ENCODE measurements at regions not wholly inside any gene's neighbourhood (a gene's known extent, or its start where the extent isn't known, plus 50 kb on each side); places are given as distances from the start of the nearest gene placed in this dataset.
"Not testable (repeated sequence)": the region's sequence is repeated elsewhere in the genome, so short reads cannot be mapped to it uniquely, and the experiment has no call there.

DNA sequence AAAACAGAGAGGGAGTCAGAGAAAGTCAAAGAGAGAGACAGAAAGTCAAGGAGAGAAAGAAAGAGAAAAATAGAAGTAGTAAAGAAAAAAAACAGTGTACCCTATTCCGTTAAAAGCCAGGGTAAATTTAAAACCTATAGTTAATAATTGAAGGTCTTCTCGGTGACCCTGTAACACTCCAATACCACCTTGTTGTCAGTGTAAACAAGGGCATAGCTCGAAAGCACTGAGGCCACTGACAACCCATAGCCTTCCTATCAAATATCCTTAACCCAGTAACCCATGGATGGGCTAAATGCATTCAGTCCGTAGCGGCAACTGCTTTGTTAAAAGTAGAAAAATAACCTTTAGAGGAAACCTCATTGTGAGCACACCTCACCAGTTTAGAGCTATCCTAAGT is 100.4 kb downstream of the ZNF467 start:
- DNase-seq = no peak
- intact Hi-C loops (cut with DNase I; ENCODE audit: low total_unique reads) = no loop called here
- Histone ChIP-seq H3K9me3 (no peaks in the 10 kb centered on the region), H3K4me3 (no peak overlapping the region), H3K4me1 (no peaks in the 10 kb centered on the region), H3K27me3 (replicated peaks in 1 of 7) (peaks cover 0 to 22% (median 0%) of the 10 kb centered on the region in 7 donors), H3K36me3 (no peaks in the 10 kb centered on the region), H3K27ac (no peak overlapping the region)
- WGBS, 5 donors = 81 to 91% (median 88%) methylated on average over 5 of the region's 5 CpGs
- TF ChIP-seq POLR2AphosphoS5 (IDR thresholded peaks at IDR 0.05) (no peak), POLR2A (IDR thresholded peaks at IDR 0.05) (no peak)
- TF ChIP-seq, protein P1, sequence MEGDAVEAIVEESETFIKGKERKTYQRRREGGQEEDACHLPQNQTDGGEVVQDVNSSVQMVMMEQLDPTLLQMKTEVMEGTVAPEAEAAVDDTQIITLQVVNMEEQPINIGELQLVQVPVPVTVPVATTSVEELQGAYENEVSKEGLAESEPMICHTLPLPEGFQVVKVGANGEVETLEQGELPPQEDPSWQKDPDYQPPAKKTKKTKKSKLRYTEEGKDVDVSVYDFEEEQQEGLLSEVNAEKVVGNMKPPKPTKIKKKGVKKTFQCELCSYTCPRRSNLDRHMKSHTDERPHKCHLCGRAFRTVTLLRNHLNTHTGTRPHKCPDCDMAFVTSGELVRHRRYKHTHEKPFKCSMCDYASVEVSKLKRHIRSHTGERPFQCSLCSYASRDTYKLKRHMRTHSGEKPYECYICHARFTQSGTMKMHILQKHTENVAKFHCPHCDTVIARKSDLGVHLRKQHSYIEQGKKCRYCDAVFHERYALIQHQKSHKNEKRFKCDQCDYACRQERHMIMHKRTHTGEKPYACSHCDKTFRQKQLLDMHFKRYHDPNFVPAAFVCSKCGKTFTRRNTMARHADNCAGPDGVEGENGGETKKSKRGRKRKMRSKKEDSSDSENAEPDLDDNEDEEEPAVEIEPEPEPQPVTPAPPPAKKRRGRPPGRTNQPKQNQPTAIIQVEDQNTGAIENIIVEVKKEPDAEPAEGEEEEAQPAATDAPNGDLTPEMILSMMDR (IDR thresholded peaks at IDR 0.05 in 8 of 11, conservative IDR thresholded peaks at IDR 0.05 in 3 of 11) = no peak

DNA sequence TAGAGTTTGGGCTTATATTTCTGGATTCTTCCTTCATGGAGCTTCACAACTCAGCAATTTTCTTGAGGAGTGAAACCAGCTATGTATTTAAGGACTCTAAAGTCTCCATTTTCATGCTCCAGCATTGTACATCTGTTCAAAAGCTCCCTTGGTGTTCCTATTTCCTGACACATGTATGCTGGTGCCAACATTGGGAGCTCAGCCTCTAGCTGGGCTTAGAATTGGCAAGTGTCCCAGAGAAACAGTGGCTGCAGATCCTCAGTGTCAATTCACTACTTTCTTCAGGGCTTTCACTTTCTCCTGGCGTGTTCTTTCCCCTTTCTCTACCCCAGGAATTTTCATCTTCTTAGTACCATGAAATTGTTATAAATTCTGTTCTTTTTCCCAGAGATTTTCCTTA is 103.1 kb downstream of the ZNF467 start:
- no peak overlapping the region for H3K27ac ChIP-seq
- no peak for TF ChIP-seq POLR2AphosphoS5 (IDR thresholded peaks at IDR 0.05)
- TF ChIP-seq, protein P1 (IDR thresholded peaks at IDR 0.05 in 8 of 11, conservative IDR thresholded peaks at IDR 0.05 in 3 of 11) = no peak
- TF ChIP-seq POLR2A (IDR thresholded peaks at IDR 0.05) = no peak
- intact Hi-C loops (cut with DNase I; ENCODE audit: low total_unique reads) = no loop called here
- H3K9me3 ChIP-seq = no peaks in the 10 kb centered on the region
- no peaks in the 10 kb centered on the region for H3K4me1 ChIP-seq
- no peak for DNase-seq
- no peak overlapping the region for H3K4me3 ChIP-seq
- no peaks in the 10 kb centered on the region for H3K36me3 ChIP-seq
- peaks cover 0 to 18% (median 0%) of the 10 kb centered on the region in 7 donors for H3K27me3 ChIP-seq (replicated peaks in 1 of 7)
- 6 to 28% (median 15%) methylated on average over 1 of the region's 1 CpG for WGBS, 5 donors

DNA sequence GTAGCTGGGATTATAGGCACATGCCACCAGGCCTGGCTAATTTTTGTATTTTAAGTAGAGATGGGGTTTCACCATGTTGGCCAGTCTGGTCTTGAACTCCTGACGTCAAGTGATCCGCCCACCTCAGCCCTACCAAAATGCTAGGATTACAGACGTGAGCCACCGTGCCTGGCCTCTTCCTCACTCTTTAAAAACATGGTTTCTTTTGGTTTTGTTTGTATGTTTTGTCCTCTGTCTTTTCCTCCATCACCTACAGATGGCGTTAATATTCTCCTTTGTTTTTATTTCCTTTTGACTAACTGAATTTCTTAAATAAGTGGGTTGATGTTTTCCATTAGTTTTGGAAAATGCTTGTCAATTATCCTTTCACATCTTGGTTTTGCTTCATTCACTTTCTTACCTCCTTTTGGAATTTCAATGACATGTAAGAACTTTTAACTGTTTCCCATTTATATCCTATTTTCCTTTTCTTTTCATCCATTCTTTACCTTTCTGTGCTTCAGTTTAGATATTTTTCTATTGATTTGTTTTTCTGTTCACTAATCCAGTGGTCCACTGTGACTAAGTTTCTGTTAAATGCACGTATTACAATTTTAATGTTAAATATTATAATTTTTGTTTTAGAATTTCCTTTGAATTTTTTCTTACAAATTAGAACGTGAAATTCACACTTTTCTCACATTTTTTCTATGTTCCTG is 104.1 kb downstream of the ZNF467 start:
- WGBS, 5 donors = 34 to 40% (median 35%) methylated on average over 7 of the region's 7 CpGs
- intact Hi-C loops (cut with DNase I; ENCODE audit: low total_unique reads) = loop anchor here (10.0 kb wide), 1 partner anchor 126 kb away; no protein-coding TSS in a partner anchor
- H3K36me3 ChIP-seq = no peaks in the 10 kb centered on the region
- no peaks in the 10 kb centered on the region for H3K9me3 ChIP-seq
- TF ChIP-seq, protein P1 (IDR thresholded peaks at IDR 0.05 in 8 of 11, conservative IDR thresholded peaks at IDR 0.05 in 3 of 11) = peak in 9 of 11 experiments; percentile 13 to 50 (median 34)
- no peak for TF ChIP-seq POLR2A (IDR thresholded peaks at IDR 0.05)
- no peak for TF ChIP-seq POLR2AphosphoS5 (IDR thresholded peaks at IDR 0.05)
- H3K4me3 ChIP-seq = no peak overlapping the region
- H3K4me1 ChIP-seq = no peaks in the 10 kb centered on the region
- H3K27ac ChIP-seq = no peak overlapping the region
- H3K27me3 ChIP-seq (replicated peaks in 1 of 7) = peaks cover 0 to 24% (median 0%) of the 10 kb centered on the region in 7 donors
- no peak for DNase-seq

DNA sequence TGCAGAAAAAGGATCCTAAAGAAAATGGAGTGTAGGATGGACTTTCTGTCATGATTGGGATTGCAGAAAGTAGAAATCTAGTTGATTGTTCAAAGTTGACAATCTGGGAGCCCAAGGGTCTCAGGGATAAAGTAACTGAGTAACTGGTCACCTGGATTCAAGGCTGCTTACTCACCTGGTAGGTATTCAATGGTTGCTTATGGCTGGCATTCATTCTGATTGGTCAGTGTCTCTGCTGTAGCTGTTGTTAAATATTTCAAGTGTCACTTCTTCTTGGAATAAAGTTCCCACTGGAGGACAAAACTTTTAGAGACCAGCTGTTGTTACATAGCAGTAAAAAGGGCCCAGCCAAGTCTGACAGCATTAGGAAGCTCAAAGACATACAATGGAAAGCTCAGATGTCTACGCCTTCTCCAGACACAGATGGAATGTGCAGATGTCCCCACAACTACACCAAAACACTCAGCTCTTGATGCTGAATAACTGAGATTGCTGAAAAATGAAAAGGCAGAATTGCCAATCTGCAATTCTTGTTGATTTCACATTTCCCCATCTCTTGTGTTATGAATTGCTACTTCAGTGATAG is 106.9 kb downstream of the ZNF467 start:
- Histone ChIP-seq H3K27me3 (replicated peaks in 1 of 7) (peaks cover 0 to 29% (median 0%) of the 10 kb centered on the region in 7 donors), H3K4me3 (no peak overlapping the region), H3K27ac (no peak overlapping the region), H3K4me1 (no peaks in the 10 kb centered on the region), H3K9me3 (peaks cover 0 to 9% (median 3%) of the 10 kb centered on the region in 8 donors), H3K36me3 (no peaks in the 10 kb centered on the region)
- intact Hi-C loops (cut with DNase I; ENCODE audit: low total_unique reads) = loop anchor here (10.0 kb wide), 1 partner anchor 128 kb away; no protein-coding TSS in a partner anchor
- TF ChIP-seq, protein P1 (IDR thresholded peaks at IDR 0.05 in 8 of 11, conservative IDR thresholded peaks at IDR 0.05 in 3 of 11) = no peak
- TF ChIP-seq POLR2AphosphoS5 (IDR thresholded peaks at IDR 0.05) = no peak
- TF ChIP-seq POLR2A (IDR thresholded peaks at IDR 0.05) = no peak
- 35 to 95% (median 65%) methylated on average over 1 of the region's 1 CpG for WGBS, 5 donors
- DNase-seq = no peak

DNA sequence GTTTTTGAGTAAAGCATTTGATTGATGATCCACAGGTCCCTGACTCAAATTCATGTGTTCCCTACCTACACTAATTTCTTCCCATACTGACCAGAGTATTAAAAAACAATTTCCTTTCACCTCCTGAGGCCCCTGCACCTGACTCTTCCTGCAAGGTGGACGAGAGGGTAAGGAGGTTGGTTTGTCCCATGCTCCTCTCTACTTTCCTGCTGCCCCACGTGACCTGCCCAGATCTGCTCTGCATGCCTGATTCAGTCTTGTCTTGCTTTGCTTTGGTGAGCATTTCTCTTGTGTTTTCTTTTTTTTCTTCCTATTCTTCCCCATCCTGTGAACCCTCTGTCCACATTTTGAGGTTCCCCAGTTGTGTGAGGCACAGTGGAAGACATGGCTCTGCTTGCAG is 107.8 kb downstream of the ZNF467 start:
- H3K27ac ChIP-seq, H3K9me3 ChIP-seq, H3K36me3 ChIP-seq, H3K4me1 ChIP-seq, DNase-seq, H3K4me3 ChIP-seq: not testable (repeated sequence)
- peaks cover 0 to 28% (median 0%) of the 10 kb centered on the region in 7 donors for H3K27me3 ChIP-seq (replicated peaks in 1 of 7)
- 56 to 82% (median 71%) methylated on average over 2 of the region's 2 CpGs for WGBS, 5 donors
- intact Hi-C loops (cut with DNase I; ENCODE audit: low total_unique reads) = loop anchor here (10.0 kb wide), 1 partner anchor 129 kb away; no protein-coding TSS in a partner anchor

Measured in spleen (tissue), 11 donors.